DND-41 (cell line): ENCODE measurements at regions not wholly inside any gene's neighbourhood (a gene's known extent, or its start where the extent isn't known, plus 50 kb on each side); places are given as distances from the start of the nearest gene placed in this dataset.

Experiments used
- ATAC-seq: fragments of 200-7000 bp; cut with Tn5 transposase; 3 replicates; pipeline ENCODE4 v1.9.1; 2021; ENCODE audit warnings: low read depth; ENCODE audit not compliant: insufficient read depth
- DNase-seq: peaks from one replicate; pipeline ENCODE4 v3.0.0-alpha.2; 2020
- H2AFZ ChIP-seq: 2 replicates; pipeline ENCODE4 v1.6.0; 2012; ENCODE audit warnings: low read depth, low read length
- H3K27ac ChIP-seq: 2 replicates; pipeline ENCODE4 v1.5.1; 2012; ENCODE audit warnings: low read length, inconsistent platforms
- H3K27me3 ChIP-seq: fragments of 200-600 bp; sonication (generic); 2 replicates; pipeline ENCODE4 v1.6.0; 2012; ENCODE audit warnings: low read length, mild to moderate bottlenecking, inconsistent platforms; ENCODE audit not compliant: insufficient read depth, poor library complexity
- H3K36me3 ChIP-seq: 2 replicates; pipeline ENCODE4 v1.5.1; 2012; ENCODE audit warnings: low read length, inconsistent platforms; ENCODE audit not compliant: insufficient read depth
- H3K4me1 ChIP-seq: 2 replicates; pipeline ENCODE4 v1.5.1; 2012; ENCODE audit warnings: mild to moderate bottlenecking, low read length; ENCODE audit not compliant: insufficient read depth
- H3K4me2 ChIP-seq: 2 replicates; pipeline ENCODE4 v1.6.0; 2012; ENCODE audit warnings: mild to moderate bottlenecking, moderate library complexity, low read length, inconsistent platforms; ENCODE audit not compliant: insufficient read depth
- H3K4me3 ChIP-seq, 2 experiments: fragments of 200-600 bp in 1 of 2; shearing (Covaris generic) in 1 of 2; 2 replicates each; pipeline ENCODE4 v1.5.1; 2012 to 2016; ENCODE audit warnings: inconsistent platforms in 2 of 2, low read length in 2 of 2, mild to moderate bottlenecking in 2 of 2, low read depth in 1 of 2, moderate library complexity in 1 of 2
- H3K79me2 ChIP-seq: 2 replicates; pipeline ENCODE4 v1.6.0; 2012; ENCODE audit warnings: low read length, inconsistent platforms; ENCODE audit not compliant: insufficient read depth
- H3K9ac ChIP-seq: 2 replicates; pipeline ENCODE4 v1.6.0; 2012; ENCODE audit warnings: low read depth, mild to moderate bottlenecking, inconsistent platforms, low read length, moderate library complexity
- H3K9me3 ChIP-seq: 2 replicates; pipeline ENCODE4 v1.5.1; 2012; ENCODE audit warnings: low read length, moderate library complexity, mild to moderate bottlenecking, inconsistent platforms; ENCODE audit not compliant: insufficient read depth, severe bottlenecking
- H4K20me1 ChIP-seq: 2 replicates; pipeline ENCODE4 v1.6.0; 2012; ENCODE audit warnings: low read length; ENCODE audit not compliant: insufficient read depth
- EZH2 ChIP-seq: IDR thresholded peaks from 3 replicates; pipeline ENCODE4 v1.6.1; 2012; ENCODE audit warnings: borderline replicate concordance, low read depth, mild to moderate bottlenecking, moderate library complexity, low read length, inconsistent platforms; ENCODE audit not compliant: severe bottlenecking
- TF ChIP-seq, protein P1 (sequence below): IDR thresholded peaks from 2 replicates; pipeline ENCODE4 v1.5.1; 2012; ENCODE audit warnings: borderline replicate concordance, low read length, moderate library complexity, mild to moderate bottlenecking; ENCODE audit not compliant: poor library complexity, severe bottlenecking; ENCODE audit errors: extremely low read depth

DNA sequence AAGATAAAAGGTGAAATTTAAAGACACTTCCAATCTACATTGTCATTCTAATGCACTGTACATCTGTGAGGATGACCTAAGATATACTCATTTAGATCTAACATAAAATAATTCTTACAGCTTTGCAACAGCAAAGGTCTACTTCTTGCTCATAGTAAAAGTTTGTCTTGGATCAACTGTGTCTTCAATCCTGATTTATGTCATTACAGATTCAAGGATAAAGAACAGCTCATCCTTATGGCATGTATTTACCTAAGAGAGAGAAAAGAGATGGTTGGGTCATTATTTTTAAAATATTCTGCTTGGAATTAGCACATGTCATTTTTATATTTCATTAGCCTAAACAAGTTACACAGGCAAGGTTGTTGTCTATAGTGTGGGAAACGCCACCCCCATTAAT lies 2193.1 kb downstream of the PCDH9 start:
- Histone ChIP-seq H3K4me3 (no peak overlapping the region), H3K79me2 (no peaks in the 10 kb centered on the region), H2AFZ (no peak overlapping the region), H3K27me3 (no peaks in the 10 kb centered on the region), H4K20me1 (no peaks in the 10 kb centered on the region), H3K27ac (no peak overlapping the region), H3K4me2 (no peak overlapping the region), H3K9ac (no peak overlapping the region), H3K4me1 (no peaks in the 10 kb centered on the region), H3K9me3 (no peaks in the 10 kb centered on the region), H3K36me3 (no peaks in the 10 kb centered on the region)
- TF ChIP-seq, protein P1, sequence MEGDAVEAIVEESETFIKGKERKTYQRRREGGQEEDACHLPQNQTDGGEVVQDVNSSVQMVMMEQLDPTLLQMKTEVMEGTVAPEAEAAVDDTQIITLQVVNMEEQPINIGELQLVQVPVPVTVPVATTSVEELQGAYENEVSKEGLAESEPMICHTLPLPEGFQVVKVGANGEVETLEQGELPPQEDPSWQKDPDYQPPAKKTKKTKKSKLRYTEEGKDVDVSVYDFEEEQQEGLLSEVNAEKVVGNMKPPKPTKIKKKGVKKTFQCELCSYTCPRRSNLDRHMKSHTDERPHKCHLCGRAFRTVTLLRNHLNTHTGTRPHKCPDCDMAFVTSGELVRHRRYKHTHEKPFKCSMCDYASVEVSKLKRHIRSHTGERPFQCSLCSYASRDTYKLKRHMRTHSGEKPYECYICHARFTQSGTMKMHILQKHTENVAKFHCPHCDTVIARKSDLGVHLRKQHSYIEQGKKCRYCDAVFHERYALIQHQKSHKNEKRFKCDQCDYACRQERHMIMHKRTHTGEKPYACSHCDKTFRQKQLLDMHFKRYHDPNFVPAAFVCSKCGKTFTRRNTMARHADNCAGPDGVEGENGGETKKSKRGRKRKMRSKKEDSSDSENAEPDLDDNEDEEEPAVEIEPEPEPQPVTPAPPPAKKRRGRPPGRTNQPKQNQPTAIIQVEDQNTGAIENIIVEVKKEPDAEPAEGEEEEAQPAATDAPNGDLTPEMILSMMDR, result no peak
- TF ChIP-seq EZH2, result no peak
- DNase-seq (no peak), ATAC-seq (no peak)

- Histone ChIP-seq H3K4me1 (no peaks in the 10 kb centered on the region), H3K27me3 (no peaks in the 10 kb centered on the region), H3K9ac (no peak overlapping the region), H3K36me3 (no peaks in the 10 kb centered on the region), H3K4me3 (no peak overlapping the region), H3K79me2 (no peaks in the 10 kb centered on the region), H2AFZ (no peak overlapping the region), H4K20me1 (no peaks in the 10 kb centered on the region), H3K27ac (no peak overlapping the region), H3K9me3 (no peaks in the 10 kb centered on the region), H3K4me2 (no peak overlapping the region)
- no peak for DNase-seq
- ATAC-seq, result no peak
- TF ChIP-seq, protein P1, result no peak
- TF ChIP-seq EZH2, result no peak
These were observed 2194.8 kb downstream of the PCDH9 start for GRCh38 chr13:65035302-65035701.

DNA sequence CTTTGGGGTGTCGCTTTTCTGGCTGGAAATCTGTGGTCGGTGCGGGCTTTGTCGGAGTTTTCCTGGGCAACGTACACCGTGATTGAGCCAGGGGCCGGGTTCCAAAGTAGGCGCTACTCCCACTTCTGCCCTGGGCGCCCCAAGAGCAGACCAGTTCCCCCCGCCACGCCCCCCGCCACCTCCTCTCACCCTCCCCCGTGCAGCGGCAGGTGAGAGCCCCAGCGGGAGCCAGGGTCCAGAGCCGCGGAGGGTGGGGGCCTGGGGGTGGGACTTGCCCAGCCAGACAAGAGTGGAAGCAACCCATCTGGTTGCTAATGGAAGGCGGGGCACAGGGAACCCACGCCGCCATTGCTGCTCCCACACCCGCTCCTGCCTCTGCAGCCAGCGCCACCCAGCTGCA lies 2195.9 kb downstream of the PCDH9 start:
- H3K4me1 ChIP-seq, result no peaks in the 10 kb centered on the region
- H3K9me3 ChIP-seq, result no peaks in the 10 kb centered on the region
- ATAC-seq (no peak), DNase-seq (no peak)
- H3K27ac ChIP-seq, result no peak overlapping the region
- no peak overlapping the region for H3K4me2 ChIP-seq
- H3K27me3 ChIP-seq, result no peaks in the 10 kb centered on the region
- TF ChIP-seq, protein P1, result no peak
- no peak for TF ChIP-seq EZH2
- H3K4me3 ChIP-seq, result no peak overlapping the region
- no peak overlapping the region for H2AFZ ChIP-seq
- H3K79me2 ChIP-seq, result no peaks in the 10 kb centered on the region
- H3K9ac ChIP-seq, result no peak overlapping the region
- H3K36me3 ChIP-seq, result no peaks in the 10 kb centered on the region
- no peaks in the 10 kb centered on the region for H4K20me1 ChIP-seq

- H2AFZ ChIP-seq, result no peak overlapping the region
- H3K27ac ChIP-seq, result no peak overlapping the region
- no peak overlapping the region for H3K4me2 ChIP-seq
- H3K9ac ChIP-seq, result no peak overlapping the region
- no peaks in the 10 kb centered on the region for H3K36me3 ChIP-seq
- TF ChIP-seq EZH2, result no peak
- TF ChIP-seq, protein P1, result no peak
- no peaks in the 10 kb centered on the region for H3K79me2 ChIP-seq
- no peaks in the 10 kb centered on the region for H3K4me1 ChIP-seq
- no peaks in the 10 kb centered on the region for H3K27me3 ChIP-seq
- H3K9me3 ChIP-seq, result no peaks in the 10 kb centered on the region
- H4K20me1 ChIP-seq, result no peaks in the 10 kb centered on the region
- DNase-seq, result no peak
- no peak for ATAC-seq
- no peak overlapping the region for H3K4me3 ChIP-seq
These were observed 2197.3 kb downstream of the PCDH9 start for GRCh38 chr13:65032825-65033224.
